ENCODE measurements at regions not wholly inside any gene's neighbourhood (a gene's known extent, or its start where the extent isn't known, plus 50 kb on each side); places are given as distances from the start of the nearest gene placed in this dataset.

- Histone ChIP-seq H3K27me3 (no peaks in the 10 kb centered on the region), H3K36me3 (no peaks in the 10 kb centered on the region), H3K4me3 (no peak overlapping the region), H3K9me3 (no peaks in the 10 kb centered on the region), H3K4me1 (no peaks in the 10 kb centered on the region), H3K27ac (no peak overlapping the region)
- no peak for DNase-seq
- in situ Hi-C loops (cut with MboI; ENCODE audit: low pct_ligation_motif_present in 1 of 4, low pct_unique_long_range_greater_than_20kb in 1 of 4, low sequenced_read_pairs in 3 of 4) (no loop called here), intact Hi-C loops (cut with DNase I; ENCODE audit: low total_unique reads) (loop anchor here (10.0 kb wide), 1 partner anchor 223 kb away; the partner anchor contains the start of genes NR2F1 and NR2F1-AS1)
- 82 to 90% methylated on average over 6 of the region's 6 CpGs for WGBS, 2 donors (ENCODE audit: low coverage in 1 of 2)
- no peak for TF ChIP-seq POLR2A (IDR thresholded peaks at IDR 0.05)
- no peak for TF ChIP-seq POLR2AphosphoS5 (IDR thresholded peaks at IDR 0.05)
- TF ChIP-seq CTCF (IDR thresholded peaks at IDR 0.05) = no peak
- TF ChIP-seq EP300 (IDR thresholded peaks at IDR 0.05; ENCODE audit: low read depth) = no peak
These were observed 66.4 kb upstream of the POU5F2 start for GRCh38 chr5:93807846-93808245.

DNA sequence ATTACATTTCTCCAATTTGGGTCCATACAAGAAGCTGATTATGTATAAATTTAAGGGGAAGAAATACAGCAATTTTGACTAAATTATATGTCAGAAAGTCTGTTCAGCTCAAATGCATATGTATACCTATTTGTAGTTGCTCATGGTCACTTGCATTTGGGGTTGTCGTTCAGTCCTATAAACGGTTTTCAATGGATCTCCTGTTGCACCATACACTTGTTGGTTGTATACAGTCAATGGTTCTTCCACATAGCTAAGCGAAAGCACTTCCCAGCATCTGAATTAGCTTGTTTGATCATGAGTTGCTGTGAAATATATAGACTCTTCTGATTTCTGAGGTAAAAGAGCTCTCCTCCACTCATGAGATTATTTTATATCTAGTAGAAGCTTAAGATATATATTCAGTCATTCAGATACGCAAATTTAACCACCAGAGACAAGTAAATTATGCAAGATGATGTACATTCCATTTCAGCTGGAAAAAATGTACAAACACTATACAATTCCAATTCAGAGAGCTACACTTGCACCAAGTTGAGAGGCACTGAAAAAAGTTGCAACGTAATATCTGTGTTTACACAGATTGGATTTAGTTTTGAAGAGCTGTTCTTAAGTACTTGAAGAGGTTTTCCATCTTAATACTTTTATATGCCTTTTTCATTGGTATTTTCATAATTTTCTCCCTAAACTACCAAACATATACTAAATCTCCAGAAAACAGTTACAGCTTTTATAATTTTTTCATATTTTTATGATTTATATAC, 64.4 kb upstream of the POU5F2 start:
- intact Hi-C loops (cut with DNase I; ENCODE audit: low total_unique reads) (loop anchor here (10.0 kb wide), 1 partner anchor 221 kb away; the partner anchor contains the start of genes NR2F1 and NR2F1-AS1), in situ Hi-C loops (cut with MboI; ENCODE audit: low pct_ligation_motif_present in 1 of 4, low pct_unique_long_range_greater_than_20kb in 1 of 4, low sequenced_read_pairs in 3 of 4) (no loop called here)
- no peaks in the 10 kb centered on the region for H3K27me3 ChIP-seq
- no peak overlapping the region for H3K27ac ChIP-seq
- H3K9me3 ChIP-seq = no peaks in the 10 kb centered on the region
- H3K4me1 ChIP-seq = peaks cover 0 to 4% (median 2%) of the 10 kb centered on the region in 4 donors
- TF ChIP-seq POLR2AphosphoS5 (IDR thresholded peaks at IDR 0.05) (no peak), POLR2A (IDR thresholded peaks at IDR 0.05) (no peak), EP300 (IDR thresholded peaks at IDR 0.05; ENCODE audit: low read depth) (no peak), CTCF (IDR thresholded peaks at IDR 0.05) (no peak)
- no peak for DNase-seq
- H3K4me3 ChIP-seq = no peak overlapping the region
- 90 to 96% methylated on average over 5 of the region's 5 CpGs for WGBS, 2 donors (ENCODE audit: low coverage in 1 of 2)
- no peaks in the 10 kb centered on the region for H3K36me3 ChIP-seq

DNA sequence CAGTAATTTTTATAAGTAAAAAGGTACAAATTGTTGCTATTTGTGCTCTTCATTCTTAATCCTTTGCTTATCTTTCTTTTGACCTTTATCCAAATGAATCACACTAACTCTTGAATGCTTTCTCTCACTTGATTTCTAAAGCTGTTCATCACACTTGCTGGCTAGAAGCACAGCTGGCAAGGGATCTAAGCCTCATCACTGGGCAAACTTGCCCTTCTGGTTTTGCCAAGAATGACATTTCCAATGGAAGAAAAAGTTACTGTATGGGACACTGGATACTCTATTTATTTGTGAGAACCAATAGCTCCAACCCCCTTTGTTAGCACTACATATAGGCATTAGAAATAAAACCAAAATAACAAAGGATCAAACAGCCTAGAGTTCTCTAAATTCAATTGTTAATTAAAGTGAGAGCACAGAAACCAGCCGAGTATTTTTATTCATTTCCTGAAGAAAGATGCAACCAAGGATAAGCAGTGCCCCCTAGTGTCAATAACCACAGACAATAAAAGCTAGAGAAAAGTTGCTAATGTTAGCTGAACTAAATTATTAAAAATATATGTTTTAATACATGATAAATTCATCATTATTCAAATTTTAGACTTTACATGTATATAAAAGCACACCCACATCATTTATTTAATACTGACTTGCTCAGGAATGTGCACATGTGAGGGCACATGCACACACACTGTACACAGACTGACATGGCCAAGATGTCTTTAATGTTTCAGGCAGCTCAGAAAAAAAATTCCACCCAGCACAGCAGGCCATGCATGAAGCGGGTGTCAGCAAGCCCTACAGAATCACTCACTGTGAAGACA, 59.8 kb upstream of the POU5F2 start:
- Histone ChIP-seq H3K27me3 (no peaks in the 10 kb centered on the region), H3K9me3 (no peaks in the 10 kb centered on the region), H3K4me1 (peaks cover 0 to 6% (median 3%) of the 10 kb centered on the region in 4 donors), H3K4me3 (no peak overlapping the region), H3K27ac (no peak overlapping the region), H3K36me3 (no peaks in the 10 kb centered on the region)
- intact Hi-C loops (cut with DNase I; ENCODE audit: low total_unique reads) = loop anchor here (10.0 kb wide), 1 partner anchor 216 kb away; the partner anchor contains the start of genes NR2F1 and NR2F1-AS1
- no peak for DNase-seq
- in situ Hi-C loops (cut with MboI; ENCODE audit: low pct_ligation_motif_present in 1 of 4, low pct_unique_long_range_greater_than_20kb in 1 of 4, low sequenced_read_pairs in 3 of 4) = no loop called here
- TF ChIP-seq POLR2AphosphoS5 (IDR thresholded peaks at IDR 0.05) (no peak), POLR2A (IDR thresholded peaks at IDR 0.05) (no peak), CTCF (IDR thresholded peaks at IDR 0.05) (peak; percentile 60 to 71 (median 65))
- WGBS, 2 donors (ENCODE audit: low coverage in 1 of 2) = 17% methylated on average over 2 of the region's 2 CpGs

- peaks cover 0 to 4% (median 0%) of the 10 kb centered on the region in 4 donors for H3K4me1 ChIP-seq
- no peak overlapping the region for H3K27ac ChIP-seq
- DNase-seq = no peak
- no peaks in the 10 kb centered on the region for H3K9me3 ChIP-seq
- in situ Hi-C loops (cut with MboI; ENCODE audit: low pct_ligation_motif_present in 1 of 4, low pct_unique_long_range_greater_than_20kb in 1 of 4, low sequenced_read_pairs in 3 of 4) = loop anchor here (10.0 to 25.0 kb wide), 3 partner anchors 180 to 208 kb away; partner anchors contain the start of genes NR2F1 (in 1 of the 4) and NR2F1-AS1 (in 1 of the 4)
- H3K36me3 ChIP-seq = no peaks in the 10 kb centered on the region
- H3K27me3 ChIP-seq = no peaks in the 10 kb centered on the region
- intact Hi-C loops (cut with DNase I; ENCODE audit: low total_unique reads) = no loop called here
- no peak overlapping the region for H3K4me3 ChIP-seq
- no peak for TF ChIP-seq POLR2A (IDR thresholded peaks at IDR 0.05)
- TF ChIP-seq CTCF (IDR thresholded peaks at IDR 0.05) = no peak
- no peak for TF ChIP-seq POLR2AphosphoS5 (IDR thresholded peaks at IDR 0.05)
- no peak for TF ChIP-seq EP300 (IDR thresholded peaks at IDR 0.05; ENCODE audit: low read depth)
- 88% methylated on average over 5 of the region's 5 CpGs; no CpG with 5 or more reads in 1 of the 2 donors for WGBS, 2 donors (ENCODE audit: low coverage in 1 of 2)
These were observed 53.6 kb upstream of the POU5F2 start for GRCh38 chr5:93794954-93795353.

Data from transverse colon (tissue), 4 donors.